ENCODE measurements at regions not wholly inside any gene's neighbourhood (a gene's known extent, or its start where the extent isn't known, plus 50 kb on each side); places are given as distances from the start of the nearest gene placed in this dataset.

DNA sequence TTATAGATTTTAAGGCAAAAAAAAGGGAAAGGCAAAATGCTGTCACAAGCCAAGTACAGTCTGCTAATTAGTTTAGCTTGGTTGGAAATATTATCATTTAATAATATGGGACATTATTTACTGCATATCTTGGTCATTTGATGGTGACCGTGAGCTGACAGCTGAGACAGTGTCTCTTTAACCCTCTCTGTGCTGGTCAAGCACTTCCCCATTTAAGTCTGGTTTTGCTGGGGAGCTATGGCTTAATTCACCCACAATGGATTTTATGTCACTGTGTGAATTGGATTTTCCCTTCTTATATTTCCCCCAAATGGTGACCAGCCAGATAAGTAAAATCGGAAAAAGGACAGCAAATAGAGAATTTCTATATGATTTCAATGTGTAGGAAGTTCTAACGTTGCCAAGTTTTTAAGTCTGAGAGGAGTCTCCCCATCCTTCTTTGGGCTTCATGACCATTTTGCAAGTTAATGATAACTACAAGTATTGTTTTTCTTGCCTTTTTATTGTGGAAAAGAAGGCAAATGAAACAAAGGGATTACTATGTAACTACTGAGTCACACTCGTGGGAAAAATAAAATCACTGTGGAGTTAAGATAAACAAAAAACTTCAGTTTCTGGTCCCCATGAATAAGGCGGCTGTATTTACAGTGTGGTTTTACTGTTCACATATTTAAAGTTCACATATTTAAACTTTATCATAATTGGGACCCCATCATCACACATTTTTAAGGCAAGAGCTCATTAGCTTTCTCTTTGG lies 373.5 kb downstream of the NR2F2 start:
- TF ChIP-seq CTCF (IDR thresholded peaks at IDR 0.05; ENCODE audit: low read depth, low read length, missing control alignments), result no peak
- no peak for DNase-seq (ENCODE audit: extremely low read depth, low read depth)
- H3K4me3 ChIP-seq (replicated peaks; ENCODE audit: low read depth, low read length), result no peak overlapping the region

- no peak for TF ChIP-seq CTCF (IDR thresholded peaks at IDR 0.05; ENCODE audit: low read depth, low read length, missing control alignments)
- H3K4me3 ChIP-seq (replicated peaks; ENCODE audit: low read depth, low read length), result no peak overlapping the region
- DNase-seq (ENCODE audit: extremely low read depth, low read depth), result no peak
Measured at GRCh38 chr15:96716075-96716474, 385.6 kb downstream of the NR2F2 start.

DNA sequence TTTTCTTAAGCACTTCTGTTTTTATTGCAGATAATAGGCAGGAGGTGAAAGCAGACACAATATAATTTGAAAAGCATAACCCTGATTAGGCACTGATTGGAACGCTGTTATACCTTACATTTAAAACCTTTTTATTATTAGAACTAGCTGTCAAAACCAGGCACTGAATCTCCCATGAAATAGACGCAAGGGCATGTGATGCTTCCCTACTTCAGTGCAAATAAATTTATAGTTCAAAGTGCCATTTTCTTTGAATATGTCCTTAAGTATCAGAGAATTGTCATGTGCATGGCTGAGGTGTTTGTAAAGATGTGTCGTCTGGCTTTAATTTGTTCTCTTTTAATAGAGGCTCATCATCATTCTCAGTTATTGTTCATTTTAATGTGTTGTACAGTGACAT lies 386.0 kb downstream of the NR2F2 start:
- no peak for DNase-seq (ENCODE audit: extremely low read depth, low read depth)
- TF ChIP-seq CTCF (IDR thresholded peaks at IDR 0.05; ENCODE audit: low read depth, low read length, missing control alignments), result no peak
- H3K4me3 ChIP-seq (replicated peaks; ENCODE audit: low read depth, low read length), result no peak overlapping the region

- H3K4me3 ChIP-seq (replicated peaks; ENCODE audit: low read depth, low read length), result no peak overlapping the region
- no peak for TF ChIP-seq CTCF (IDR thresholded peaks at IDR 0.05; ENCODE audit: low read depth, low read length, missing control alignments)
- no peak for DNase-seq (ENCODE audit: extremely low read depth, low read depth)
Measured at GRCh38 chr15:96720251-96720650, 389.8 kb downstream of the NR2F2 start.

DNA sequence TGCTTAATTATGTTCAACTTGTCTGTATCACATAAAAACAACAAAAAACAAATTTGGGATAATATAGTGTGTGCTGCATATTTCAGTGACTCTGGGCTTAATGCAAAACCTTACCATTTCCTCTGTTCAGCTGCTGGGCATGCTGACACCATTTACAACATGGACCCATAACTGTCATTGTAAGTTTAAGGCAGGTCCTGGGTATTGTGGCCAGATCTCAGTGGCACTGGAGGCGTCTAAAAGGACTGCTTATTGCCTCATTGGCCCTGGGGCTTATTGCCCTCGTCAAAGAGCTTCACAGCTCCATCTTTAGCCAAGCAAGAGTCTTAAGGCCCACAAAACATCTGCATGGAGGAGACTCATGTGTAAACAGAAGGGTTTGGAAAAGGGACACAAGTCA lies 390.2 kb downstream of the NR2F2 start:
- no peak for TF ChIP-seq CTCF (IDR thresholded peaks at IDR 0.05; ENCODE audit: low read depth, low read length, missing control alignments)
- DNase-seq (ENCODE audit: extremely low read depth, low read depth), result no peak

GRCh38 chr15:96728591-96728990 lies 398.1 kb downstream of the NR2F2 start:
- no peak overlapping the region for H3K4me3 ChIP-seq (replicated peaks; ENCODE audit: low read depth, low read length)
- no peak for TF ChIP-seq CTCF (IDR thresholded peaks at IDR 0.05; ENCODE audit: low read depth, low read length, missing control alignments)
- no peak for DNase-seq (ENCODE audit: extremely low read depth, low read depth)

More for the DNA sequence above, 390.2 kb downstream of the NR2F2 start:
- no peak overlapping the region for H3K4me3 ChIP-seq (replicated peaks; ENCODE audit: low read depth, low read length)

- no peak overlapping the region for H3K4me3 ChIP-seq (replicated peaks; ENCODE audit: low read depth, low read length)
- DNase-seq (ENCODE audit: extremely low read depth, low read depth), result no peak
- no peak for TF ChIP-seq CTCF (IDR thresholded peaks at IDR 0.05; ENCODE audit: low read depth, low read length, missing control alignments)
Measured at GRCh38 chr15:96732704-96733103, 402.2 kb downstream of the NR2F2 start.

Data from HFF-Myc (cell line).